ENCODE measurements at regions not wholly inside any gene's neighbourhood (a gene's known extent, or its start where the extent isn't known, plus 50 kb on each side); places are given as distances from the start of the nearest gene placed in this dataset.
"Not testable (repeated sequence)": the region's sequence is repeated elsewhere in the genome, so short reads cannot be mapped to it uniquely, and the experiment has no call there.

DNA sequence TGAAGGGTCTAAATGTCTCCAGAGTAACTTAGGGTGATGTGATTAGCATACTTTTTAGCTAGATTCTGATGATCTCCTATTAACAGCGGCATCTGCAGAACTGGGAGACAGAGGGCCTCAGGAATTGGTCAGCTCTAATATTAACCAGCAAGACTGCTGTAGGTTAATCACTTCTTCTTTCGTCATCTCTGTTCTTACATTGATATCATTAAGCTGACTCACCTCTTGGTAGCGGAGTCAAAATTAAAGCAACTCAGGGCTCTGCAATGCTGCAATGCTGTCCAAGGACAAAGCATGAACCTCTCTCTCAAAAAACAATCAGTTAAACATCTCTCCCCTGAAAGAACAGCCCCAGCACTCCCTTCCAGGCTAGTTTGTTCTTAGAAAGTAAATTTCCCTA is 57.5 kb upstream of the TRA2B start:
- DNase-seq (ENCODE audit: insufficient read length, low spot score) (no peak), FAIRE-seq (no peak)

DNA sequence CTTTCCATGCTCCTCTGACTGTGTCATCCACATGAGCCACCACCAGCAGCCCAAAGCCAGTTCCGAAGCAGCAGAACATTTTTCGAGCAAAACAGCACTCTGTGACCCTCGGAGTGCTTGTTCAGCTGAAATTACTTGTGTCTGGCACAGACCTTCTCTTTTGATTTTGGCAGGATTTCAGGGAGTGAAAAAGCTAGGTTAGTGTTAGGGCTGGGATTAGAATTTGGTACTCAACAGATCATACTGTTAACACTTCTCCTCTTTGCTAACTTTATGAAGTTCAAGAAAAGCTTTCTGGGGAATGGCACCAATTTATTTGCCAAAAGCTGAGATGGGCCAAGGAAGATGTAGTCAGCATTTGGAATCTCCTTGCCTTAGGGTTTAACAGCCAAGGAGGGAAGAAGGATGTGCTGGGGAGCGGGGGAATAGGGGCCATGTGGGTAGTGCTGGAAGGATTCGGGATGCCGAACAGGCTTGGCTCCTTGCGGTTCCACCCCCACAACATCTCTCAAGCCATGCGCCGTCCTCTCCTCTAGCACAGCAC is 55.1 kb upstream of the TRA2B start:
- DNase-seq (ENCODE audit: insufficient read length, low spot score) (no peak), FAIRE-seq (no peak)

DNA sequence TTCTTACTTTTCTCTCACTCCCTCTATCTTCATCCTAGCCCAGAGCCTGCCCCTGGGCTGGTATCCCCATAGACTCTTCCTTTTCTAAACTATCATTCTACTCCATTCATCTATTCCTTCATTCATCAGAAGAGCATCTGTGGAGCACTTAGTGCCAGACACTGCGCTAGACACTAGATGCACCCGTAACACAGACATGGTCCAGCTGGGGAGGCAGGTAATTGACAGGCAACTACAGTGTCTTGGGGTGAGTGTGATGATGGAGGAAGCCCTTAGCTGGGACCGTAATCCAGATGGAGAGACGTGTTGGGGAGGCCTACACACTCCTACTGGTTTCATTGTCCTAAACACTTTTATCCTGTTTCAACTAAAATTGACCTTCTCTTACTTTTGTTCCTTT is 53.2 kb upstream of the TRA2B start:
- not testable (repeated sequence) for DNase-seq (ENCODE audit: insufficient read length, low spot score)
- peak; percentile 62 for FAIRE-seq

DNA sequence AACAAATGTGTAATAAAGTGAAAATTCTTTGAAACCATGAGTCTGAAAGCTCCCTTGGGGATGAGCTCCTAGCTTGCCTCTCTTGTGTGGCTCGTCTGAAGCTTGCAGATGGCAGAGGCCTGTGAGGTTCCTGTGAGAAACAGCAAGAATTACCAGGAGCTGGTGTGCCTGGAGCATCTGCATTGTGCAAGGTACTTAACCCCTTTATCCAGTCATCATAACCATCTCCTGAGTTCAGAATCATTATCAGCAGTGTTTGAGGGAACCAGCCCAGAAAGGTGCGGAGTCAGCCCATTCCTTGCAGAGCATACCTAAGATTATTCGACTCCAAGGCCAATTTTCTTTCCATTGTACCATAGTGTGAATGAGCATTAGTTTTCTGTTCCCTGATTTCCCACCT is 51.7 kb upstream of the TRA2B start:
- DNase-seq (ENCODE audit: insufficient read length, low spot score): no peak
- FAIRE-seq: no peak

DNA sequence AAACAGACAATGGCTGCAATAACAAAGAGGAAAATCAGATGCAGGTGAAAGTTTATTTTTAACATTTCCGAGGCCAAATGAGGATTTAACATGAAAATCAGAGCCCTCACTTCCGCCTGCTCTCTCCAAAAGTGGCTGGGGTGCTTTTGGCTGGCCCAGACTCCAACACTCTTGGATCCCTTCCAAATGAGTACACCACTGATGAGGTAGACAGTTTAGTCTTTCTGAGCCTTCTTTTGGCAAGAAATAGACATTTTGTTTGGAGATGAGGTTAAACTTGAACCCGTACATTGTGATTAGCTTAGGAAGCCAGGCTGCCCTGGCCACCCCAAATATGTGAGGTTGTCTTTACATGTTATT is 51.0 kb upstream of the TRA2B start:
- no peak for DNase-seq (ENCODE audit: insufficient read length, low spot score)
- FAIRE-seq: no peak

DNA sequence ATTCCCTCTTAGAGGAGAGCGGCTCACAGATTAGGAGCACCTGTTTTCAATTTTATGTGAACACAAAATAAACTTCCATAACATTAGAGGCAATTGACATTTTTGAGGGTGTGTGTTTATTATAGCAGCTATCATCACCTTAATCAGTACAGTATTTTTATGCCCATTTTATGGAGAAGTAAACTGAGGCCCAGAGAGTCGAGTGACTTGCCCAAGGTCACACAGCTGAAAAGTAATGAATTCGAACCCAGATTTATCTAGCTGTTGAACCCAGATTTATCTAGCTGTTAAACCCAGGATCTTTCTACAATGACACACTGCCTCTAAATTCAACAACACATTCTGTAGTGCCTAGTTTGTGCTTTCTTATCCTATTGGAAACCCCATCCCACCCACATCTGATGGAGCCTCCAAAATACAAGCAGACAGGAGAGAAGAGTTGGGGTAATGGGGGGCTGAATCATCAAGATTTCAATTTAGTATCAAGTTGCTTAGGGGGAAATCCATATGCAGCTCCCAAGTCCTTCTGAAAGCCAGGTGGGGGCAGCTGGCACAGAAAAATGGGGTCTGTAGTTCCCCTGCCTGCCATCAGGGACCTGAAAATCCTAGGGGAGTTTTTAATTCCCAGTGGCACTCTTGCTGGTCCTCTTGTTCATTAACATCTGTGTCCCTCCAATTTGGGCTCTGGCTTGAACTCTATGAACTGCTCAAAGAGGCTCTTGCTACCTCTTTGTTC is 50.4 kb upstream of the TRA2B start:
- FAIRE-seq (no peak), DNase-seq (ENCODE audit: insufficient read length, low spot score) (no peak)

All from HTR-8/SVneo (cell line).